GM12864 (cell line): ENCODE measurements at regions not wholly inside any gene's neighbourhood (a gene's known extent, or its start where the extent isn't known, plus 50 kb on each side); places are given as distances from the start of the nearest gene placed in this dataset.

ENCODE experiments used
- DNase-seq: peaks from one replicate; pipeline ENCODE4 v3.0.0-alpha.2; 2011; ENCODE audit warnings: low read depth
- H3K4me3 ChIP-seq: 2 replicates; pipeline ENCODE4 v1.5.1; 2011; ENCODE audit warnings: mild to moderate bottlenecking, low read depth, low read length, control low read depth
- TF ChIP-seq, protein P1 (sequence below): IDR thresholded peaks from 2 replicates; pipeline ENCODE4 v1.5.1; 2011; ENCODE audit warnings: low read depth, mild to moderate bottlenecking, moderate library complexity, low read length, control low read depth, inconsistent platforms; ENCODE audit errors: missing control alignments

DNA sequence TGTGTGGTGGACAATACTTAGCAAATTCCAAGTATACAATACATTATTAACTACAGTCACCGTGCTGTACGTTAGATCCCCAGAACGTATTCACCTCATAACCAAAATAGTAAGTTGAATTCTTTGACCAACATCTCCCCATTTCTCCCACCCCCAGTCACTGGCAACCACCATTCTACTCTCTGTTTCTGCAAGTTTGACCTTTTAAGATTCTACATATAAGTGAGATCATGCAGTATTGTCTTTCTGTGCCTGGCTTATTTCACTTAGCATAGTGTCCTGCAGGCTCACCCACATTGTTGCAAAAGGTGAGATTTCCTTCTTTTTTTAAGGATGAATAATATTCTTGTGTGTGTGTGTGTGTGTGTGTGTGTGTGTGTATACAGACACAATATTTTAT lies 59.1 kb downstream of the IRAG1 start:
- DNase-seq = no peak
- H3K4me3 ChIP-seq = no peak overlapping the region
- TF ChIP-seq, protein P1, sequence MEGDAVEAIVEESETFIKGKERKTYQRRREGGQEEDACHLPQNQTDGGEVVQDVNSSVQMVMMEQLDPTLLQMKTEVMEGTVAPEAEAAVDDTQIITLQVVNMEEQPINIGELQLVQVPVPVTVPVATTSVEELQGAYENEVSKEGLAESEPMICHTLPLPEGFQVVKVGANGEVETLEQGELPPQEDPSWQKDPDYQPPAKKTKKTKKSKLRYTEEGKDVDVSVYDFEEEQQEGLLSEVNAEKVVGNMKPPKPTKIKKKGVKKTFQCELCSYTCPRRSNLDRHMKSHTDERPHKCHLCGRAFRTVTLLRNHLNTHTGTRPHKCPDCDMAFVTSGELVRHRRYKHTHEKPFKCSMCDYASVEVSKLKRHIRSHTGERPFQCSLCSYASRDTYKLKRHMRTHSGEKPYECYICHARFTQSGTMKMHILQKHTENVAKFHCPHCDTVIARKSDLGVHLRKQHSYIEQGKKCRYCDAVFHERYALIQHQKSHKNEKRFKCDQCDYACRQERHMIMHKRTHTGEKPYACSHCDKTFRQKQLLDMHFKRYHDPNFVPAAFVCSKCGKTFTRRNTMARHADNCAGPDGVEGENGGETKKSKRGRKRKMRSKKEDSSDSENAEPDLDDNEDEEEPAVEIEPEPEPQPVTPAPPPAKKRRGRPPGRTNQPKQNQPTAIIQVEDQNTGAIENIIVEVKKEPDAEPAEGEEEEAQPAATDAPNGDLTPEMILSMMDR = no peak

DNA sequence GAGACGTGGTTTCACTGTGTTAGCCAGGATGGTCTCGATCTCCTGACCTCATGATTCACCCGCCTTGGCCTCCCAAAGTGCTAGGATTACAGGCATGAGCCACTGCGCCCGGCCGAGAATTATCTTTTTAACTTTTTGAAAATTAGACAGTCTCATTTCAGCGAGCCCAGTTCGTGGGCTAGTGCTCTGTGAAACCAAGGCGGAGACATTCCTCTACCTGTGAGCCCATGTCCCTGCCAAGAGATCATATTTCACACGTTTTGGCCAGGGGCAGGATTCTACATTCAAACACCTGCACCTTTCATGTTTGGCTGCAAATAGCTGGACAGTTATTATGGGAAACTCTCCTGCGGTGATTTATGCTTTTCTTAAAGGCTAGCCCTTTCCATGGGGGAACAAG lies 60.3 kb downstream of the IRAG1 start:
- TF ChIP-seq, protein P1 = no peak
- no peak overlapping the region for H3K4me3 ChIP-seq
- DNase-seq = no peak

DNA sequence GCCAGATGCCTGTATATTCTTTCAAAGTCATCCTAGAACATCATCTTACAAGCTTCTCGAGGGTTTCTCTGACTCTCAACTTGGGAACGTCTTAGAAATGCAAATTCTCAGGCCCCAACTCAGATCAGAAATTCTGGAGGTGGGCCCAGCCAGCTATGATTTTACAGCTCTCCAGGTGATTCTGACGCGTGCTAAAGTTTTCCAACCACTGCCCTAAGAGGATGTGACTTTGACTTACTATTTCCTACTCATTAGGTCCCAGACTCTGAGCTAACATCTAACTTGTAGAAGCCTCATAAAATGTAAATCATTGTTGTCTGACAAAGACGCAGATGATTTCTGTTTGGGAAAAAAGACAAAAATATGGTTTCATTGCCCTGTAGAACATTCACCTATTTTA lies 61.1 kb downstream of the IRAG1 start:
- H3K4me3 ChIP-seq = no peak overlapping the region
- TF ChIP-seq, protein P1 = no peak
- DNase-seq = no peak

DNA sequence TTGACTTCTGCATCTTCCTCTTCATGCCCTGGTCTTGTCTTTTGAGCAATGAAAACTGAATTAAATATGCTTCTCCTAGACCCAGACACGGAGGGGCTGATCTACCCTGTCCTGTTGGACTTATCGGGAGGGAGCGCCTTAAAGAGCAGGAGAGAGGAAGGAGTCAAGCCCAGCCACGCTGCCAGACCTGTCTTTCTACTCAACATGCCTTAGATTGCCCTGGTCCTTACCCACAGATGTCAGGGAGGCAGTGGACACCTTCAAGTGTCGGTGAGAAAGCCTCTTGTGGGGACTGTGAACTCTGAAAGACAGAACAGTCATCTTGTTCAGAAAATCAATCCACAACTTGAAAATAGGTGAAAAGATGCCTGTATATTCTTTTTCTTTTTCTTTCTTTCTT lies 61.8 kb downstream of the IRAG1 start:
- DNase-seq = no peak
- TF ChIP-seq, protein P1 = no peak

DNA sequence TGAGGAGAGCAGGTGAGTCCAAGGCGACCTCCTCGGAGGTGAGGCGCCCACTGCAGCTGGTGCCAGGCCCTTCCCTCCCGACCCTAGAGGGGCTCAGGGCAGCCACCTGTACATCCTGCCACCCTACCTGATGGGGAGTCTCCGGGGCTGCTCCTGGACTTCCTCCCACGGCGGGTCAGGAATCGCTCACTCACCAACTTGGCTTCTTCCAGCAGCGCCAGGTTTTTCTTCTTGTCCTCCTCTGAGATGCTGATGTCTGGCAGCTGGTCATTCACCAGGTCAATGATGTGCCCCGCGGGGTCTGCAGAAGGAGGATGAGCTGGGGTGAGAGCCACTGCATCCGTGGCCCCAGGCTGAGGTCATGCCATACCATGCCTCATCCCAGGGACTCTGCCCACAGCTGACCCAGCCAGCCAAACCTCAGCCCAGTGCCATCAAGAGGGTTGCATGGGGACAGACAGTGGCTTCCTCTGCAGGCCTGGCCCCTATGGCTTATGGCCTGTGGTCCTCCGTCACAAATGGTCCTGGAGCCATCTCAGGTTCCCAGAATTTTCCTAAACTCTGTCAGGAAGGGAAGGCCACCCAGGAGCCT lies 61.0 kb upstream of the LYVE1 start:
- DNase-seq = no peak
- TF ChIP-seq, protein P1 = no peak
- no peak overlapping the region for H3K4me3 ChIP-seq

More for the DNA sequence above, 61.8 kb downstream of the IRAG1 start:
- no peak overlapping the region for H3K4me3 ChIP-seq

DNA sequence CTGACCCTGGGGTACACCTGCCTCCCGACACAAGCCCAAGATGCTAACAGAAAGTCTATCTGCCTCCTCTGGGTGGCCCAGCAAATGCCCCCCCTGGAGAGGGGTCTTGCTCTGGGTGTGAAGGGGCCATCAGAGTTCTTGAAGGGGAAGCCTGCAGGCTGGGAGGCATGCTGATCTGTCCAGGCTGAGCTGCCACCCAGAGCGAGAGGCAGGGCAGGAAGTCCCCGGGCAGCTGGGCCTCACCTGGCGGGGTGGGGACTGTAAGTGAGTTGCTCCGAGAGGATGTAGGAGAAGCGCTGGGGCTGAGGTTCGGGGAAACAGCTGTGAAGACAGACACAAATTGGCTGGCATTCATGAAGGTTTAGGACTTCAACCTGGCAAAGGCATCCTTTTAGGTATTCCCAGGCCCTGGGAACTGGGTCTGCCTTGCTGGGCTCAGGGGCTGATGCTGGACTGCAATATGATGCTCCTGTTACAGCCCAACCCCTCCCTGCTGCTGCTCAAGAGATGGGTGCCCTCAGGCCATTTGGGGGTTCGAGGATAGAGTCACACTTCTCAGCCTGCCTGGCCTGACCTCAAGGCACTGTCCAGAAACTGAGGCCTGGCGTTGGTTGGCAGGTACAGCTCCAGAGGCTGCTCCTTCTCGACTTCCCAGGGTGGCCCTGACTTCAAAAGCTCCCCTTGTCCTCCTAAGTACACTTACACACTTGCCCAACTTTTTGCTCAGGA lies 60.2 kb upstream of the LYVE1 start:
- TF ChIP-seq, protein P1 = no peak

DNA sequence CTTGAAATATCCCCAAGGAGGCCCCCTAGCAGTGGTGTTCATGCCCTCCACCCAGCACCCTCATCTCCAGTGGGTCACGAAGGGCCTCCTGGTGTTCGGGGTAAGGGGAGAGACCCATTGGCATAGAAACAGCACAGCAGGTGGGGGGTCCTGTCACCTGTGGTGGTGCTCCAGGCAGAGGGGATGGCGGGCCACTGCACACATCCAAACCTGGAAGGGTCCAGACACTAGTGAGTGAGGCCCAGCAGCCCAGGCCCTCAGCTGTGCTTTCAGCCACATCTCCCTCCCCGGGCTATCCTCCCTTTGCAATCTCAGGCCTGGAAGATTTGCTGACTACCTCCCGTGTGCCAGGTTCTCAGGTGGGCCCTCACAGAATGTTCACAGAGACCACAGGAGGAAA lies 59.4 kb upstream of the LYVE1 start:
- DNase-seq = no peak
- TF ChIP-seq, protein P1 = no peak
- H3K4me3 ChIP-seq = no peak overlapping the region

More for the DNA sequence above, 60.2 kb upstream of the LYVE1 start:
- H3K4me3 ChIP-seq = no peak overlapping the region
- no peak for DNase-seq
